Adrenal gland (tissue), 5 donors: ENCODE measurements at regions not wholly inside any gene's neighbourhood (a gene's known extent, or its start where the extent isn't known, plus 50 kb on each side); places are given as distances from the start of the nearest gene placed in this dataset.

Source experiments
- CTCF ChIP-seq, 6 experiments: fragments of 450-650 bp in 4 of 6; fragments of 200-600 bp in 2 of 6; sonication (generic) in 1 of 6; IDR thresholded peaks; 1 replicate in 5 of 6; 2 replicates in 1 of 6; pipeline versions ENCODE4 v1.5.1 to v1.8.0; 2016 to 2021; ENCODE audit warnings: antibody characterized with exemption in 6 of 6, mild to moderate bottlenecking in 2 of 6, moderate library complexity in 1 of 6
- POLR2A ChIP-seq, 2 donors: fragments of 450-650 bp; IDR thresholded peaks; one replicate each; pipeline ENCODE4 v1.6.1; 2017; ENCODE audit warnings: antibody characterized with exemption in 2 of 2, mild to moderate bottlenecking in 2 of 2, moderate library complexity in 1 of 2
- donor health status: DM: no; HTN: no; CAD: no.

- TF ChIP-seq CTCF (IDR thresholded peaks at IDR 0.05) (no peak), POLR2A (IDR thresholded peaks at IDR 0.05) (no peak)
These were observed 347.1 kb downstream of the SEC14L1 start for GRCh38 chr17:77487677-77488530.
